DMS79 treated with DMSO at 0.1 percent for 48 hours (cell line): ENCODE measurements at regions not wholly inside any gene's neighbourhood (a gene's known extent, or its start where the extent isn't known, plus 50 kb on each side); places are given as distances from the start of the nearest gene placed in this dataset.
A peak's percentile ranks its signal among the peaks of the same experiment; 100 is the strongest.

Experiments
- DNase-seq: peaks from one replicate; lab custom pipeline; 2025; lab: John Stamatoyannopoulos, UW

GRCh38 chr2:129709956-129710598 lies 269.4 kb upstream of the RAB6C start:
- DNase-seq = no peak

- no peak for DNase-seq
Measured at GRCh38 chr2:129710670-129711495, 268.6 kb upstream of the RAB6C start.

DNA sequence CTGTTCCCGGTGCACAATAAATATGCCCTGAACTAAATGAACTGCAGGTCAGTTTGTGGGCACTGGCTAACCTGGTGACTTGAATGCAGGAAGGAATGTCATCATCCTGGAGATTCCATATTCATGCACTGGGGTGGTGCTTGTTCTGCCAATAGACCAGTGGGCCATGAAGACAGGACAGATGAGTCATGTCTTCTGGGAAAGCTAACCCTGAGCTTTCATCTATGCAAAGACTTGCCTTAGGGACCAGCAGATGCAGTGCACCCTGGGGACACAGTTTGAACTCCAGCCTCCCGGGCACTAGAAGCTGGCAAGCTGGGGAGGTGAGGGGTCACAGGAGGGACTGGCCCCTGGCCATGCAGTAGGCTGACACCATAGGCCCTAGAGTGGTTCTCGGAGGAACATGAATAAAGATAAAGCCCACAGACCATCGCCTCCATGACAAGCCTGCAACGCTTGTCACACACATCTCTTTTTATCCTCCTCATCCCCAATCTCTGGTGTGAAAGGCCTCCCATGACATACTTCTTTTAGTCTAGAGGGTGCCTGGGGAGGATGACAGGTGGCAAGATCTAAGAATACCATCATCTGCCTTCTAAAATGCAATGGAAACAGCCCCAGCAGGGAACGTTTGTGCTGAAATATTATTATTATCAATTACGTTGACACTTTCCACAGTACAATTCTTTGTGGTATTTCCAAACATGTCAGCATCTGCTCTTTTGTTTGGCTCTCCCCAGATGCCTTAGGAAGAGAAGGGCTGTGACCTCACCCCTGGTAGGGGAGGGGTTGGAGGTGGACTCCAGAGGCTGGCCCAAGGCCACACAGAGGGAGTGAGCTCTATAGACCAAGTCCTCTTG lies 267.4 kb upstream of the RAB6C start:
- no peak for DNase-seq

- no peak for DNase-seq
Measured at GRCh38 chr2:129712676-129712985, 266.8 kb upstream of the RAB6C start.

DNA sequence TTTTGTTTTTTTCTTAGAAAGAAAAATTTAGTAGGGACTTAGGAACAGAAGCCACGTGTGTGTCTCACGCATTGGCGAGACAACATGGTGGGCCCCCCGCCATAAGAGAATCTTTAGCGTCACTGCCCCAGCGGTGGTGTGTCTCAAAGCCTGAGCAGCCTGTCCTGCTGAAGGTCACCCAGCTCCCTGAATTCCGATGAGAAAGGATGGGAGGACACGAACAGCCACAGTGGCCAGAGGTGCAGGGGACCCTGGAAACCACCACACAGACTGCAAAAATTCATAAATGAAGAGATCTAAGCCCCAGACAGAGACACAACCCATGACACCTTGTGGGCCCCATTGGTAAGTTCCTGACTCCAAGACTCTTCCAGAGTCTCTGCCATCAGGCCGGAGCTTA lies 266.1 kb upstream of the RAB6C start:
- DNase-seq = no peak

DNA sequence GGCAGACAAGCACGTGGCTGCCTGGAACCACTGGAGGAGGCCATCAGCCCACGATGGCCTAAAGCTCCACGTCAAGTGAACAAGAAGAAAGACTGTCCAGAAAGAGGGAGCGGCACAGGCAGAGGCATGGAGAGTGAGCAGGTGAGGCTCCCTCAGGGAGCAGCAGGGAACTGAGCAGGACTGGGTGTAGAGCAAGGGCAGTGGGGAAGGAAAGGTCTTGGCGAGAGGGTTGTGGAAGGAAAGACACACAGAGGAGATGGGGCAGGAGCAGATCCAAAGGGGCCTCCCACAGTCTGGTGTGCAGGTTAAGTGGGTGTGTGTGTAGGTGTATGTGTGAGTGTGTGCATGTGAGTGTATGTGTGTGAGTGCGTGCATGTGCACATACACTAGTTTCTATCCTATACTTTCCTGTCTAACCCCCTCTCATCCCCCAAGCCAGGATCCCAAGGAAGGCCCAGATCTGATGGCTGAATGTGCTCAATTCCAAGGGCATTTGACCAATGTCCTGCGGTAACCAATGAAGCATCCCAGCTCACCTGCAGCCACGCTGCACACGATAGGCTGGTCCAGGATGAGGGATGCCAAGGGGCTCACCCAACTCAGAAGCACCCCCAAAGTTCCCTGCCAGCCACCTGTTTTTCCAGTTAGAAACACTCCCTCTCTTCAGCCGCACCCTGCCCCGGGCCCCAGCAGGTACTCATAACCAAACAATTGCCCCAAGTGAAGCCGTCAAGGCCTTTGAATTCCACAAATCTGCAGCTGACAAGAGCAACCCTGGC lies 262.5 kb upstream of the RAB6C start:
- no peak for DNase-seq

DNA sequence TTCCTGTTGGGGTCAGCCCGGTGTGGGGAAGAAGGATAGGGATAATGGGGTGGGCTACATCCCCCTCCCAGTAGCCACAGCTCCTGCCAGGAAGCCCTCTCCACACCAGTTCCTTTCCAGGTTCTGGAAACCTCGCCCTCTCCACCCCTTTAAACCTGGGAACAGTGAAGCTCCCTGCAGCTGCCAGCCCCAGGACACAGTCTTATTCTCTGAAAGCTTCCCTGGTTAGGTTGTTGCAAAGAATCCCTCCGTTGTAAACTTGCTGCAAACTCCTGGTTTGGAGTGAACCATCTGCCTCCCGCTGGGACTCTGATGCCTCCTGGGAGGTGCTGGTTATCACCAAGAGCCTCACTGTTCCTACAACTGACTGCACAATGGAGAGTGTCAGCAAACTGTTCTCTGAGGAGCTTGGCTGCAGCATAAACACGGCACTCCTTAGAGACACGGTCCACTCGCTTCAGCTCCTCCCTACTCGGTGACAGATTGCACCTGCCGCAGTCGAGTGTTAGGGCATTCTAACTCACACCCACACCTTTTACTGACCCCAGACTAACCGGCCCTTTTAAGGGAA lies 261.8 kb upstream of the RAB6C start:
- peak; percentile 83 for DNase-seq

DNA sequence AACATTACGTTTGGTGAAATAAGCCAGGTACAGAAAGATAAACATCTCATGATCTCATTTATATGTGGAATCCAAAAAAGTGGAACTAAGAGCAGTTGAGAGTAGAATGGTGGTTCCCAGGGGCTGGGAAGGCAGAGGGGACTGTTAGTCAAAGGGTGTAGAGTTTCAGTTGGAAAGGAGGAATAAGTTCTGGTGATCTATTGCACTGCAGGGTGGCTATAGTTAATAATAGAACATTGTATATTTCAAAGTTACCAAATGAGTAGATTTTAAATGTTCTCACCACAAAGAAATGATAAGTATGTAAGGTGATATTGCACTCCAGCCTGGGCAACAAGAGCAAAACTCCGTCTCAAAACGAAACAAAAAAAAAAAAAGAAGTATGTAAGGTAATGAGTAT lies 260.1 kb upstream of the RAB6C start:
- peak; percentile 30 for DNase-seq

DNA sequence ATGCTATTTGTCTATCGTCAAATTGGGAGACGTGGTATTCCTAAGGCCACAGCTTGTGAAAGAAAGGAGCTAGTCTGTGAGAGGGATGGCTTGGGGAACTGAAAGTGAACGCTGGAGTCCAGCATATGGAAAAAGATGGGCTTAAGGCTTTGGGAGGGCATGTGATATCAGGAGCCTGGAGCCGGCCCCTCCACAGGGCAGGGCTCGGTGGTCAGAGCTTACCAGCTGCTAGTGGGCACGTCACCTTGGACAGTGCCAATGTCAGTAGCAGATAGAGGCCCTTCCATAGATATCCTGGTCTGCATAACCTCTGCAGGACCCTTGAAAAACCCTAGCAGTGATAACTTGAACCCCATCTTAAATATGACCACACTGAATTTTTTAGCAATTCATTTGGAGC lies 259.1 kb upstream of the RAB6C start:
- DNase-seq = no peak

GRCh38 chr2:129720761-129721160 lies 258.7 kb upstream of the RAB6C start:
- DNase-seq = no peak

GRCh38 chr2:129721236-129721635 lies 258.2 kb upstream of the RAB6C start:
- no peak for DNase-seq

- no peak for DNase-seq
Measured at GRCh38 chr2:129721846-129722245, 257.6 kb upstream of the RAB6C start.

- no peak for DNase-seq
Measured at GRCh38 chr2:129722306-129723019, 257.0 kb upstream of the RAB6C start.

DNA sequence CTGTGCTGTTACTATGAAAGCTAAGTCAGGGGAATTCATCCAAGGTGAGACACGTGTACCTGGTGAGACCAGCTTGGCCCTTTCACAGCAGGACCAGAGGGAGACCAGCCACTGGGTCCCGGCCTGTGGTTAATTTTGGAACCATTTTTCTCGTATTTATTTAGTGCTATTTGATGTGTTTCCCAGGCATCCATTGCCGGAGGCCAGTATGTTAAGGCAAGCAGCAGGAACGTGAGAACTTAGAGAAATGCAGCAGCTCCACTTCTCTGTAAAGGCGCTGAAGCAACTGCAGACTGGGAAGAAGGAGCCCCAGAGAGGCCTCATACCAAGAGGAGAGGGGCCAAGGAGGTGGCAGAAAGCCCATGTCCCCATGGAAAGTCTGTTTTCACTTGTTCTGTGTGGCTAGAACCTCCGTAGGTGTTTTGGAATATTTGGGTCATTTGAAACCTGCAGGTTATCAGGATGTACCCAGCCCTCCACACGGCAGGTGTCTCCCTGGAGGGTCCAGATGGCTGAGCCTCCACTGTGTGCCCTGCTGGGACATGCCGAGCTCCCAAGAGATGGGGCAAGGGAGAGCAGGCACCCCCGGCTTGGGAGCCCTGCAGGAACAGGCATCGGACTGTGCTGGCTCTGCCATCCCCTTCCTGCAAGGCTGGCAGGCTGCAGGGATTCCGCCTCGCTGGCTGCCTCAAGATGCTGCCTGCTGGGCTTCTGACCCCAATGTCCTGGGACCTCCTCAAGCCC lies 256.0 kb upstream of the RAB6C start:
- DNase-seq = no peak

DNA sequence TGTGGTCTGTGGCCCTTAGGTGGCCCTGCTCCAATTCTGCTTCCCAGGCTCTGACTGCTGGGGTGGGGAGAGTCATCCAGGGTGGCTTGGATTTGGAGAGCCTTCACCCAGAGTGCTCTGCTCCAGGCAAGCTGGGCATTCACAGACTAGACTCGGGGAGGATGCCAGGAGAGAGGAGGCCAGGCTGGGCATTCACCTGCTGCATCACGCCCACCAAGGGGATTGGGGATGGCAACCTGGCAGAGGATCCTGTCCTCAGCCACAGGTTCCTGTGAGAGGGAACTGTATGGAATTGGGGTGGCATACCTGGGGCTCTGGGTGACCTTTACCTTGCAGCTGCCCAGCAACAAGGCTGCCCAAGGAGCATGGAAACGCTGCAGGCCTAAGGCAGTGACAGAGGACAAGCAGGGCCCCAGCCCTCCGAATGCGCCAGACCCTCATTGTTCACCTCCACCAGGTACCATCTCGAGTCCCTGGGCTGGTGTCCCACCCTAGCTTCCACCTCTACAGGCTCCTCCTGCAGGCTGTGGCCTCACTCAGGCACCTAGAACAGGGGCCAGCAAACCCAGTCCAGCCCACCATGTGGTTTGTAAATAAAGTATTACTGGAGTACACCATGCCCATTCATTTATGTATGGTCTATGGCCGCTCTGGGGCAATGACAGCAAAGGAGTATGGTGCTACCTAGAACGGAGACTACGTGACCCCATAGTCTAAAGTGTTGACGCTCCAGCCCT lies 255.3 kb upstream of the RAB6C start:
- no peak for DNase-seq

DNA sequence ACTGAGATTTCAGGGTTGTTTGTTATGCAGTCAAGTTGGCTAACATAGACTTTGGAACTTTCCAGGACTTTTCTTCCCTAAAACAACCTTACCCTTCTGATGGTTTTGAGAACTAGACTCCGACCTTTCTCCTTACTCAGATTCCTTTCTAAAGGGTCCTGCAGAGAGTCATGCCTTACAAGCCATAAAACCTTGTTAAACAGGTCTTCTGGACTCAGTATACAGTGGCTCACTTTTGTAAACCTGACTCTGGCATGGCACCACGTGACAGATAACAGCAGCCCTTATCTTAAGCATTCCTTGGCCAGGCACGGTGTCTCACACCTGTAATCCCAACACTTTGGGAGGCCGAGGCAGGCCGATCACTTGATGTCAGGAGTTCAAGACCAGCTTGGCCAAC lies 253.2 kb upstream of the RAB6C start:
- no peak for DNase-seq

DNA sequence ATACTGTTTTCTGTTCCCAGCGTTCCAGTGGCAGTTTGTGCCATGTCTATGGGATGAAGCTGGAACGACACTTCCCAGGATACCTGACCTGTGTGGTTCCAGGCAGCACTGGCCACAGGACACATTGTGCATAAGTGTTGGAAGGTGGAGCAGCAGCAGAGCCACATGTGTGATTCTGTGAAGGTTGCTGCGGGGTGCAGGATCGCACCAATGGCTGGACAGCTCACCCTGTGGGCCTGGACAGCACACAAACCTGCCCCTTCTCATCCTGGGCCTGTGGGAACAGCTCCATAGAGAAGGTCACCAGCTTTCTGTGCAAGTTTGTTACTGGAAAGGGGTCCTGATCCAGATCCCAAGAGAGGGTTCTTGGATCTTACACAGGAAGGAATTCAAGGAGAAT lies 252.2 kb upstream of the RAB6C start:
- no peak for DNase-seq

DNA sequence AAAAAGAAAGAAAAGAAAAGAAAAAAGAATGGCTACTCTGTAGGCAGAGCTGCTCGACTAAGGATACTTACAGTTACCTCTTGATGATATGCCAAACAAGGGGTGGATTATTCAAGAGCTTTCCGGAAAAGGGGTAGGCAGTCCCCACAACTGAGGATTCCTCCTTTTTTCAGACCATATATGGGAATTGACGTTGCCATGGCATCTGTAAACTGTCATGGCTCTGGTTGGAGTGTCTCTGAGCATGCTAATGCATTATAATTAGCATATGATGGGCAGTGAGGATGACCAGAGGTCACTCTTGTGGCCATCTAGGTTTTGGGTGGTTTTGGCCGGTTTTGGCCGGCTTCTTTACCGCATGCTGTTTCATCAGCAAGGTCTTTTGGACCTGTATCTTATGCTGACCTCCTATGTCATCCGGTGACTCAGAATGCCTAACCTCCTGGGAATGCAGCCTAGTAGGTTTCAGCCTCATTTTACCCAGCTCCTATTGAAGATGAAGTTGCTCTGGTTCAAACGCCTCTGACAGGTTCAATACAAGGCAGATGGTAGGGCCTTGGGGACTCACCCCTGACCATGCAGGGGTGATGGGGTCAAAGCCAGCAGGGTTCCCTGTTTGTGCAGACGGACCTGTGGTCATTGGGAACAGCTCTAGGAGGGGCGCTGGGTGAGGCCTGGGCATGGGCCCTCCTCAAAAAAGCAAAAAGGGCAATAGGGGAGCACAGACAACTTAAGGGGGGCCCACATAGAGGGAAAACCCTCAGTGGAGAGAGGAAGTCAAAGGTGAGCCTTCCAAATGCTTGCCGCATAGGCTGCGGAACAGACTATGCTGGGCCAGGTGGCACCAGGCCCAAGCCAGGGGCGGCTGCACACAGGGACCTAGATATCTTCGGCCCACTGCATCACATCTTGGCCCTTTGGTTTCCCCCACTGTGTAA lies 251.2 kb upstream of the RAB6C start:
- no peak for DNase-seq

- no peak for DNase-seq
Measured at GRCh38 chr2:129729011-129729410, 250.5 kb upstream of the RAB6C start.
